Inflammatory macrophage treated with lipopolysaccharide for 4 hours (primary cell): ENCODE measurements at regions not wholly inside any gene's neighbourhood (a gene's known extent, or its start where the extent isn't known, plus 50 kb on each side); places are given as distances from the start of the nearest gene placed in this dataset.

ENCODE experiments used
- DNase-seq: peaks from one replicate; pipeline ENCODE4 v3.0.0-alpha.2; 2020

- DNase-seq: no peak
Measured at GRCh38 chrX:69362354-69362753, 141.8 kb upstream of the NALF2 start.

DNA sequence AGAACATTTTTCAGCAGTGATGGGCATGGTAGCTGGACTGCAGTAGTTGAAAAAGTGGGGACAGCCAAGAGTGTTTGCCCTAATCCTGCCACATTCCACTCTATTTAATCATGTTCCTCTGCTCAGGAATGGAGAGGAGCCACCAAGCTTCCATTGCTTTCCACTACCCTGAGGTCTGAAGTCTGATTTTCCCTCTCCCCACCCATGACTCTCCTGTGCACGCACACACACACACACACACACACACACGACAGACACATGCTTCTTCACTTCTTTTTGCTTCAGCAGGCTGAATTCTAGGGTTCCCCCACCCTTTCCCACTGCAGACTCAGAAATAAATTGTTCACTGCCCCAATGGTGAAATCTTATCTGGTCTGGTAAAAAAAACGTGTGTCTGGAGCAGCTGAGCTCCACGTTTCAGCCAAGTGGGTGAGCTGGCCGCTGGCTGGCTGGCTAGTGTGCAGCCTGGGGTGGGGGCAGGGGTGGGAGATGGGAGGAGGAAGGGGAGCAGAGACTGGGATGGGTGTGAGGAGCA is 142.7 kb upstream of the NALF2 start:
- DNase-seq: no peak

- DNase-seq: no peak
Measured at GRCh38 chrX:69357317-69357716, 146.8 kb upstream of the NALF2 start.

GRCh38 chrX:69324851-69325250 is 159.6 kb upstream of the PJA1 start:
- DNase-seq: no peak

DNA sequence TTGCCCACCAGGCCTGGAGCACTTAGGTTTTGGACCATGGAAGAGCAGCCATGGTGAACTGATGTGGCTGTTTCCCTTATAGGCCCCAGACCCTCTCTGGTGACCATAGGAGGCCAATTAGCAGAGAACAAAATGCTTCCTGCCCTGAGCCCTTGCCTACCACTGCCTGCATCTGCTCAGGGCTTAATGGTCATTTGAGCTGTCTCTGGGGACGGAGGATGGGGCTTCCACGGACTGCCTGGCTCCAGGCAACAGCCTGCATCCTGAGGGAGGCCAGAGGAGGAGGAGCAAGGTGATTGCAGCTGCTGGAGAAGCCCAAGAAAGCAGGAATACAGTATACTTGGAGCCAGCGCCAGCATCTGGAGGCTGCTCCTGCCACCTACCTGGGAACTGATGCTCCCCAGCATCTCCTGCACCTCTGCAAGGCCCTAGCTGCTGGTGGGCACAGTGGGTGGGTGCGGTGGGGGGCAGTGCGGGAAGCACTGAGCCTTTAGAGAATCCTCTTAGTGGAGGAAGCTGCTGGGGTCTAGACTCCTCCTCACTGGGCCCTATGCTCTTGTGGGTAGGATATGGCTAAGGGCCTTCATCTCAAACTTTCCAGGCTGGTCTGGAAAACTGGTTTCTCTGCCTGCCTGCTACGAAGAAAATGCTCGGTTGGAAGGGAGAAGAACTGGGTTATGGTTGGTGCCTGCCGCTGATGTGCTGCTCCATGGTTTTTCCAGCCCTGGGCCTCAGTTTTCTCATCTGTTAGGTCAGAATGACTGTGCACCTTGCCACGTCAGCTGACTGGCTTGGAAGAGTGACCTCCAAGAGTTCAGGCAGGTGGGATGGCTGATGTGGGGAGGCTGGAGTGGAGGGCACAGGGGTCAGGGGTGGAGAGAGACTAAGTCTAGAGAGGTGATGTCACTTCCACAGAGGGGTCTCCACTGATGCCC is 158.8 kb upstream of the PJA1 start:
- no peak for DNase-seq

GRCh38 chrX:69321789-69322188 is 156.5 kb upstream of the PJA1 start:
- DNase-seq: no peak

GRCh38 chrX:69321006-69321655 is 155.9 kb upstream of the PJA1 start:
- no peak for DNase-seq

DNA sequence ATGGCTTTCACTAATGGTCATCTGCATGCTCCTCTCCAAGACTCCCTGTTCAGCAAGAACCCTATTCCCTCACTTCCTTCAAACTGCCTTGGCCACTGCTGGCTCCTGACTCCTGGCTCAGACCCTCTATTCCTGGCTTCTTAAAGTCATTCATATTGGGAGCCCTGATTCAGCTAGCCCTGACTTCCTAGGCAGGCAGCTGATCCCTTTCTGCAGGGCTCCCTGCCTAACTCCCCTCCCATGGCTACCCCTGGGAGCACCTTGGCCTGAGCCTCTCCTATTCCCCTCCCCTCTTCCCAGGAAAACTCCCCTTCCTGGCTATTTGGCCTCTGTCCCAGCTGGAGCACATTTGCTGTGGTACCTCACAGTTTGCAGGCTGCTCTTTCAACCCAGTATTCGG is 154.9 kb upstream of the PJA1 start:
- no peak for DNase-seq

DNA sequence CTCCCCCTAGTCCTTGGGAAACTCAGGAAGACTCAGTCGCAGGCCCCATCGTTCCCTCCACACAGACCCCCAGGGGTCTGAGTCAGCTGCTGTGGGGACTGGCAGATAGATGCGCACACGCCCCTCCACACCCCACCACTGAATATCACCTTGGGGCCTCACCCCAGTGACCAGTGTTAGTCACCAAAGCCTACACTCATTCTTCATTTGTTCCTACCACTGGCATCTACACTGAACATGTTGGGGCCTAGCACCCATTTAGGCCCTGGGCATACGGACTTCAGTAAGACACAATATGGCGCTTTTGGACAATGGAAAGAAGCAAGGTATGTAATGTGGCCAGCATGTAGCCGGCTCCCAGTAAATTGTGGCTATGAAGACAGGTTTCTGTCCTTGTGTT is 154.1 kb upstream of the PJA1 start:
- DNase-seq: no peak

DNA sequence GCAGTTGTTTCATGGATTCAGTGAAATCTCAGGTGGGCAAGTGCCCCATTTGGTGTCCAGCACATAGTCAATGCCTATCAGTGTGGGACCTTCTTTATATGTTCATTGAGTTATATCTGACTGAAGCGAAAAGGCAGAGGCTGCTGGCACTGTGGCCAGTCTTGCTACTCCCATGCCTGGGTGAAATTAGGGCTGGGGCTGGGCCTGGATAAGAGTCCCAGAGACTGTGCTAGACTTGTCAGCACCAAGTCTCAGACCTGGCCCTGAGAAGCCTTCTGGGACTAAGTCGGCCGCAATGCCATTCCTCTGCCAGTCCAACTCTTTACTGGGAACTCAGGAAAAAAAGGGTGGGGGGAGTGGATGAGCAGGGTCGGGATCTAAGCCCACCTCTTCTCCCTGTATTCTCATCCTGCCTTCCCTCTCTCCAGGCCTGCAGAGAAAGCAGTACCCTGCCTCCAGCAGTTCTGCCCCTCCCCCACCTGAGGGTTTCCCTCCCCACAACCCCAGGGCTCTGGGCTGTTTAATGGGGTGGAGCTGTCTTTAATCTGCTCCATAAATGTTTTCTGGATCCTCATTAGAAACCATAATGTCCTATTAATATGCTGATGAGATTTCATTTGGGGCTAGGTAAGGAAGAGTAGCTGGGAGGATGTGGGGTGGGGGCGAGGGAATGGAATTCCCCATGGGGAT is 153.5 kb upstream of the PJA1 start:
- DNase-seq: no peak

DNA sequence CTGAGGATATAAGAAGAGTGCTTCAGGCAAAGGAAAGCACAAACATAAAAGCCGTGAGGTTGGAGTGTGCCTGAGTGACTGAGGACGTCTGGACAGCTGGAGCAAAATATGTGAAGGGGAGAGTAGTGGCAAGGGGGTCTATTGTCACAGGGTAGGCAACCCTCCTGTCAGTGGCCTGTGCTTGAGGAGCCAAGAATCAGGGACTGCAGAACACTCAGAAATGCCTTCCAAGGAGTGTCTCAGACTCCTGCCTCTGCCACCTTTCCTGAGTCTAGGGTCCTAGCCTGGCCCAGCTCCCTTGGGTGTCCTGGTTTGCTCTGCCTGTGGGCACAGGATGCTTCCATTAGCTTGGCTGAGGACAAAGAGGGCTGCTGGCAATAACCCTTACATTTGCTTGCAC is 152.5 kb upstream of the PJA1 start:
- no peak for DNase-seq

GRCh38 chrX:69314436-69315348 is 149.4 kb upstream of the PJA1 start:
- DNase-seq: no peak

- DNase-seq: no peak
Measured at GRCh38 chrX:69313617-69314290, 148.5 kb upstream of the PJA1 start.

- DNase-seq: no peak
Measured at GRCh38 chrX:69311936-69312670, 146.8 kb upstream of the PJA1 start.

DNA sequence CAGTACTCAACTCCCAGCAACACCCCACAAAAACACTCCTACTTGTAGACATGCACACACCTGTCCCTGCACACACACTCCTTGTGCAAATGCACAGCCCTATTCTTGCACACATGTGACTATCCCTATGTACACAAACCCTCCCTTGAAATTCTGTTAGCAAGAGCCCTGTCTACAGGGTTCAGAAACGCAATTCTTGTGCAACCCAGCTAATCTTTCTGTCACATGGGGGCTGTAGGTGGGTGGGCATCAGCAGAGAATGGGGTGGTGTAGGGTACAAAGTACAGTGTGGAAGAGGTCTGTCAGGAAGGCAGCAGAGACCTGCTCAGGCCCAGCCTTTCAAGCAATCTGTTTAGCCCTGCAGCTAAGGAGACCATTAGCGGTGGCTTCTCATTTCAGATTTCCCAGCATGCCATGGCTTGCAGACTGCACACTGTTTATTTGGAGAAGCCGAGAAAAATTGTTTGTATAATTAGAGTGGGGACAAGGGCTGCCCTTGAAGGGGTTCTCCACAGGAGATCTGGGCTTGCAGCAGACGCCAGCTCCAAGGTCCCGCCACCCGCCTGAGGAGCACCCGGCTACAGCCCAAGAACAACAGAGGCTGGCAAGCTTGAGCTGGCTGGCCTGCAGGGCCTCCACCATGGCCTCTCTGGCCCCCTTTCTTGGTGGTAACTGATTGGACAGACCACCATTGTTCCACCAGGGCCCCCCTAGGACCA is 144.0 kb upstream of the PJA1 start:
- no peak for DNase-seq

DNA sequence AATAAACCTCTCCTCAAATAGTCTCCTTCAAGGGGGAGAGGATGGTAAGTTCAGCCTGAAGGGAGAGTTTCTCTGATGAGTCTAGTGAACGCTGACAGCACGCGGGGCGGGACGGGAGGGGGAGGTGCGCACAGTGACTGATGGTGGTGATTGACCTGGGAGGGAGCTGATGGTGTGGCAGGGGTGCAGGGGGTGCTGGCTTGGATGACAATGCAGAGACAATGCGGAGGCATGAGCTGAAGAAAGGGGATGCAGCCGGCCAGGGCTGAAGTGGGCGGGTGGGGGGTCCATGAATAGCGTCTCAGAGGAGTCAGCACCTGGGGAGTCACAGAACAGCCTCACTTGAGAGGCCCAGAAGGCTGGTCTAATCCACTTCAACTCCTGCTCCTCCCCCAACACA is 142.5 kb upstream of the PJA1 start:
- no peak for DNase-seq

- DNase-seq: no peak
Measured at GRCh38 chrX:69307029-69307428, 141.8 kb upstream of the PJA1 start.

- no peak for DNase-seq
Measured at GRCh38 chrX:69306063-69306404, 140.8 kb upstream of the PJA1 start.

- no peak for DNase-seq
Measured at GRCh38 chrX:69305333-69306062, 140.2 kb upstream of the PJA1 start.

- no peak for DNase-seq
Measured at GRCh38 chrX:69303231-69303630, 138.0 kb upstream of the PJA1 start.
